Occipital lobe (tissue), 1 donor: ENCODE measurements at regions not wholly inside any gene's neighbourhood (a gene's known extent, or its start where the extent isn't known, plus 50 kb on each side); places are given as distances from the start of the nearest gene placed in this dataset.

Source experiments
- DNase-seq: peaks from one replicate; lab custom pipeline; 2025; lab: John Stamatoyannopoulos, UW

DNA sequence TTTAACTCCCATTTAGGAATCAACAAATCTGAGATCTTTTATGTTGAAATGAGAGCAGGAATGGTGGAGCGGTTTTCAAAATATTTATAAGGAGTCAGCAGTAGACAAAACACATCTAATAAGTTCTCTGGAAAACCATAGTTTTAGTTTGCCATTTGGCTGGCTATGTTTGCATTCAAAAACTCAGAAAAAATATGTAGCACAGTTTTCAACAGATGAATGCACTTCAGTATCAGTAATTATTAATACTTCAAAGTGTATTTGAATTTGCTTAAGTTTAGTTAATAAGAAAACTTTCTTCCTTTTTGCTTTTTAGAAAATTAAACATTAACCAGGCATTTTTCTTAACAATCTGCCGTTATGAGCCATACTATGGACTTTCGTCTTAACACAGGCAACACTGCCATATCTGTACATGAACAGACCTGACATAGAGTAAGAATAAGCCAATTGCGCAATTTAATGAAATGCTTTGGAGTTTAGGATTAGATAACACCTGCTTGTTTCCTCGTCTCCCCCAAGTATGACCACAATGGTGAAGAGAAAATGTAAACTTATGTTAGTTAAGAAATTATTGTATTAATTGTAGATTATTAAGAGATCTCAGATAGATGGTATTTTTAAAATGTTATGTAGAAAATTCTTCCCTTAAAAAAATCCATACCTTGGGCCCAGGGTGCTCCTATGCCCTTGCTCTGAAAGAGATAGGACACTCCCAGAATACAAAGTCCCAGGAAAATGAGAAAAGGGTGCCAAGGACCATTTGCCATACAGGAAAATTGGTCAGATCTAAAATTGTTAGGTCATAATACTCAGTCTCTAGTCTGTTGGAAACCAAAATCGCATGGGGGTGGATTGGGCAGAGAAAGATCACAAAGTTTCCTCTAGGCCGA lies 552.3 kb upstream of the ARGLU1 start:
- no peak for DNase-seq

DNA sequence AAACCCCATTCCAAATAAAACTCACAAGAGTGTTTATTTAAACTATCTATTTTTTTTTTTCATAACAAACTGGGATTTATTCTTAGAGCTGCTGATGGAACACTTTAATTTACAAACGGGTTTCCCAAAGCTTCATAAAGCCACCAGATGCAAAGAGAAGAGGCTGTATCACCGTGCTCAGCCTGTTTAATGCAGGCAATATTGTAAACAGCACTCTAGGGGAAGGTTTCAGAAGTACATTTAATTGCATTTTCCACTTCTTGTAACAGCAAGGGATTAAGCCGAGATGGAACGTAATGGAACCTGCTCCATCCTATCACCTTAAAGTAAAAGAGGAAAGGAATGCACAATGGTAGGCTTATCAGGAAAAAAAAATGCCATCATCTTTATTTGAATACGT lies 550.6 kb upstream of the ARGLU1 start:
- DNase-seq, result no peak

DNA sequence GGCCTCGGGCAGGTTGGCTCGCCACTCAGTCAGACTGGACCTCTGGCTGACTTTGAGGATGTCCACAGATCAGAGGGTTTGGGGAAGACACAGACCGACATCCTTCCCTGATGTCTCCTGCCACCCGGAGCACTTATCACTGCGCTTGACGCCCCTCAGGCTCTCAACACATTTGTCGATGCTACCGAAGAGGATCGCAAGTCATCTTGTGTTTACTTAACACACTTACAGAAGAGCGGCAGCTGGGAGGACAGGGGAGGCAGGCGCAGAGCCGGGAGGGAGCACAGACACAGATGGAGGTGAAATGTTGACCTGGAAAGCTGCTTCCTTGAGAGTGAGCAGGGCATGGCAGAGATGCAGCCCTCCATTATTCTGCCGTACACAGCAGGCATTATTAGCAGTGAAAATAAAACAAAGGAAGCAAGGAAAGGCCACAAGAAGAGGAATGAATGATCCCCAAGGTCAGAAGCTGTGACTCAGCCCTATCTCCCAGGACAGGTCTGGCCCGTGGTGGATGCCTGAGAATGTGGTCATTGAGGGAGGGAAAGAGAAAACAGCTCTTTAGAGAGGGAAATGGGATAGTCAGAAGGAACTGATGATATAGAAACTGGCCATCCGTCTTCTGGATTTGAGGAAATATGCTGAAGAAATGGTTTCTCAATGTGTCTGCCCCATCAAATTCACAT lies 549.5 kb upstream of the ARGLU1 start:
- no peak for DNase-seq

DNA sequence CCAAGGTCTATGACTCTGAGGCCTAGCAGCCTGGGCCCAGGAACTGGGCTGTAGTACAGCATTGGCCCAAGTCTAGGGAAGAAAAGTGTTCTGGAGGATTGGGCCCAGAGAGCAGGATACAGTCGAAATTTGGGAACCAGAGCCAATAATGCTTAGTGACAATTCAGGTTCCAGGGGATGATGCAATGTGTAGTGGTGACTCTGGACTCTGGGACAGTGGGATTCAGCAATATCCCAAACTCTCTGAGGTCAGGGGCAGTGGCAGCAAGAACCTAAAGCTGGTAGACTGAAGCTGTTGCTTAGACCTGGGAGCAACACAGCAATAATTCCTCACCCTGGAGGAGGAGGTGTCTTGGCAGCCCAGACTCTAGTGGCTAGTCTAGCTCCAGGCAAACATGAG lies 545.5 kb upstream of the ARGLU1 start:
- no peak for DNase-seq

DNA sequence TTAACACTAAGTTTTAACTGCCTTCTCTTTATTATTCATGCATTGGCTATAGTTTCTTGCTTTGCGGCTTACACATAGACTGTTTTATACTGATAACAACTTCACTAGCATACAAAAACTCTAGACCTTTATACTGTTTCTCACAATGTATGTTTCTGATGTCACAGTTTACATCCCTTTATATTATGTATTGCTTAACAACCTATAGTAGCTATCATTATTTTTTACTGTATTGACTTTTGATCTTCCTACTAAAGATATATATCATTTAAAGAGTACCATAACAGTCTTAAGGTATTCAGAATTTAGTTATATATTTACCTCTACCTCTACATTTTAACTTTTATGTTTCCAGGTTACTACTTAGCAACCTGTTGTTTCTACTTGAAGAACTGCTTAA lies 543.3 kb upstream of the ARGLU1 start:
- no peak for DNase-seq

DNA sequence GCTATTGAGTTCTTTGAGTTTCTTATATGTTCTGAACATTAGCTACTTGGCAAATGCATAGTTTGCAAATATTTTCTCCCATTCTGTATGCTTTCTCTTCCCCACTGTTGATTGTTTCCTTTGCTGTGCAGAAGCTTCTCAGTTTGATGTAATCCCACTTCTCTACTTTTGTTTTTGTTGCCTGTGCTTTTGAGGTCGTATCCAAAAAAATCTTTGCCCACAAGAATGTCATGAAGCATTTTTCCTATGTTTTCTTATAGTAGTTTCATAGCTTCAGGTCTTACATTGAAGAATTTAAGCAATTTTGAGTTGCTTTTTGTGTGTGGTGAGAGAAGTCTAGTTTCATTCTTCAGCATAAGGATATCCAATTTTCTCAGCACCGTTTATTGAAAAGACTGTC lies 536.7 kb upstream of the ARGLU1 start:
- no peak for DNase-seq

DNA sequence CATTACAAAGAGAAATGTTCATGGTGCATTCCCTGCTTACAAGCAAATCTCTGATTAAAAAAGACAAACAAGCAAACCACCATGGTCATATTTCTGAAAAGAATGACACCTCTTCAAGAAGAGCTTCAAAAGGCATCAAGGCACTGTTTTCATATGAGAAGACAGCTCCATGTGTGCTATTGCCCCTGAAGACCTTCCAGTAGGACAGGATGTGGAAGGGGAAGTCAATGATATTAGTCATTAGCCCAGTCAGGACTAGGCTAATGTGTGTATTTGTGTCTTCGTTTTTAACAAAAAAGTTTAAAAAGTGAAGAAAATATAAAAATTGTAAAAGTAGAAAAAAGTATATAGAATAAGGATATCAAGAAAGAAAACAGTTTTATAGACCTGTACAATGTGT lies 534.7 kb upstream of the ARGLU1 start:
- no peak for DNase-seq

DNA sequence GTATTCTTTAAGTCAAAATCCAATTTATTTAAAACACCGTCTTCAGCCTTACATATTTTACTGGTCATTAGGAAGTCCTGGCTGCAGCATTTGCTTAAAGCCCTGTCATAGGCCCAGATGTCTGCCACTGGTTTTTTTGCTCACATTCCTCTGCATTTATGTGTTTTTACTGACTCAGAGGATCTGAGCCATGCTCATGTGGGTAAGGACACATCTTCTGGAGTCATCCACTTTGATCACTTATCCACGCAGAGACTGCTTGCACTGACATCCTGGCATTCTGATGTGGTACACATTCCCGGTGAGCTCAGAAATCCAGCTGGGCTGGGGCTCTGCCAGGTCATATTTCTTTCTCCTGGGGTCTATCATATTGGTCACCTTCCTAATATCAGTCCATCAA lies 531.7 kb upstream of the ARGLU1 start:
- DNase-seq, result no peak

DNA sequence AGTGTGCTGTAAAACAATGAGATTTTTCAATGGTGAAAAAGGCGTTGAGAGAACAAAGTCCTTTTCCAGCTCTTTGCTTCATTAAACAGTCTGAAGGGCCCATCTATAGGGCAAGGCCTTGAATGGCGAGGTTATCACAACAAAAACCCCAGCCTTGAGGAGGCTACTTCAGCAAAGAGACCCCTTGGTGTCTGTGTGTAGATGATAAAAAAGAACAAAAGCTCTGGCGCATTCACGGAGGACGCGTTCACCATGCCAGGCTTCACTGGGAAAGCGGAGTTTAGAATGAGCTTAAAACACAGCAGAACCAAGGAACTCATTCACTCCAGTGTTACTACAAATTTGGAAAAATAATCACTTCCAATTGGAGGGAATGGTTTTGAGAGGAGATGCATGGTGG lies 530.0 kb upstream of the ARGLU1 start:
- no peak for DNase-seq

DNA sequence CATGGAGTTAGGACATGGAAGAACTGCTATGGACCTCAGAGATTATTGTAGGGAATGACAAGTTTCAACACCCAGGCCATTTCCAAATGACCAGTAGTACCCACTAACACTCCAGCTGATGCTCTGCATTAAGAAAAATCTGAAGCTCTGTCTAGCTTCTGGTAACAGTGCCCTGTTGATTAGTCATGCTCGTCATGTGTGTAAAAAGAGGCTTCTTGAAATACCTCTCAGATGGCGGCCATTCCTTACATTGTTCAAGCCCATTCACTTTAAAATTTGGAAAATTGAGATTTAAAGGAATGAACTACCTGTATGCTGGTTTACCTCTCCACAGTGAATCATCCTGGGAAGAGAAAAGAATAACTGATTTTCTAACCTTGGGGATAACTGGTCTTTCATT lies 527.9 kb upstream of the ARGLU1 start:
- no peak for DNase-seq

DNA sequence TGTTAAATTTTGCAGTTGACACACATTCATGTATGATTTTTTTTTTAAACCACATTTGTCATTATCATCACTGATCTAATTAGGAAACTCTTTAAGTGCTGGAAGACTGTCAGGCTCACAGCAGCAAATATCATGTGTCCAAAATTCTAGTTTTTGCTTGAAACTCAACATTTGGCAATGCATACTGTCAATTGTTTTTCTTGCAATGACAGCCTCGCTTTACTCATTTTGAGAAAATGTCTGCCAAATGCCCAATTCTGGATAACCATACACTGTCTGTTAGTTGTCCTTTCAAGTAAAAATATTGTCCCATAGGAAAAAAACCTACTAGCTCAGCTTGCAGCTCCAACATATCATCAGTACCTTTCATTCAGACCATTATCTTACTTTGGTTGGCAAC lies 523.9 kb upstream of the ARGLU1 start:
- DNase-seq, result no peak

DNA sequence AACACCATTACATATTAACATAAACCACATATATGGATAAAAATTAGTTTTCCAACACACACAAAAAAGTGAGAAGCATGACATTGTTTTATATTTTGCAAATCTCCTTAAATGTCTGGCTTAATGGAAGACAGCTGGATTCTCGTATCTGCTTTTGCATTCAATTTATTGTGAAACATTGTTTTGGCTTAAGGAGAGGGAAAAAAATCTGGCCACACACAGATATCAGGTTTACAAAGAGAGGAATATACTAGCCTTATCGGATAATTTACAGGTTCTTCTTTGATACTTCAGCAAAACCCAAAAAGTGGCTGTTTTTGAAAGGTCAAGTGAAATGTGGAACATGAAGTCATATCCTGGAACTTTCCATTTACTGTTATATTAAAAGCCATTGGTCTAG lies 523.5 kb upstream of the ARGLU1 start:
- no peak for DNase-seq

DNA sequence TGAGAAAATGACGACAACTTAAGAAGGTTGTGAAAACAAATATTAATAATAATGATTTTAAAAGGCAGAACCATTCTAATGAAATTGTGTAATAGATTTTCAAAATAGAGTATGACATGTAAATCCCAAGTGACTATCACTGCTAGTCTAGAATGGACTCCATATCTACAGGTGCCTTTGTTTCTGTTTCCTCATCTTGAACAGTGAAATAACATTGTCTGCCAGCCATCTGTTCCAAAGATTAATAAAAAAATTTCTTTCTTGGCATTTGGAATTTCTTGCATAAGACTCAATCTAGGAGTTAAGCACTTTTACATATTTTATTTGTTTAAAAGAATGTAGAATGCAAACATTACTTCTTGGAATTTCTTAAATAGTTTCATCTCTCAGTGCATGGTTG lies 520.1 kb upstream of the ARGLU1 start:
- DNase-seq, result no peak

DNA sequence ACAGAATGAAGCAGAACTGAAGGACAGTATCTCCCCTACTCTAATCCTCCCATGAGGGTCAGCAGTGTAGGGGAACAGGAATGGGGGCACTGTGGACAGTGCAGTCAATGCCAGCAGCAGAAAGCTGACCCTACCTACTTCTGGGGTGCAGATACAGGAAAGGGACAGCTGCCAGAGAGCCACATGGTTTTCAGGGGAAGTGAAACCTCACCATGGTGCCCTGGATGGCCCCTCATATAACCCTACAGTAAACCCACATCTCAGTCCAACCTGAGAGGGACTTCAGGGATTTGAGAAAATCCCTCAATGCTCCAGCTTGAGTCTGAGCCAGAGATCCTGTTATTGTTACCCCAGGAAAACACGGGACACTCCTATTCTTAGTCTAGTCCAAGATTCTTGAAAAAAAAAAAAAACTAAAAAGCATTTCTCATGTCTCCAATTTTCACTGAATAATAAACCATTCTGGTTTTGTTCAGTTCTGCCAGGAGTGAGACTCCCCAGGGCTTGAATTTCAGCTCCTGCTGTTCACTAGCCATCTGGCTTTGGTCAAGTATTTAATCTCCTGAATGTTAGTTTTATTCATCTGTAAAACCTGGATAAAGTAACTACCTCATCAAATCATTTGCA lies 511.6 kb upstream of the ARGLU1 start:
- no peak for DNase-seq

DNA sequence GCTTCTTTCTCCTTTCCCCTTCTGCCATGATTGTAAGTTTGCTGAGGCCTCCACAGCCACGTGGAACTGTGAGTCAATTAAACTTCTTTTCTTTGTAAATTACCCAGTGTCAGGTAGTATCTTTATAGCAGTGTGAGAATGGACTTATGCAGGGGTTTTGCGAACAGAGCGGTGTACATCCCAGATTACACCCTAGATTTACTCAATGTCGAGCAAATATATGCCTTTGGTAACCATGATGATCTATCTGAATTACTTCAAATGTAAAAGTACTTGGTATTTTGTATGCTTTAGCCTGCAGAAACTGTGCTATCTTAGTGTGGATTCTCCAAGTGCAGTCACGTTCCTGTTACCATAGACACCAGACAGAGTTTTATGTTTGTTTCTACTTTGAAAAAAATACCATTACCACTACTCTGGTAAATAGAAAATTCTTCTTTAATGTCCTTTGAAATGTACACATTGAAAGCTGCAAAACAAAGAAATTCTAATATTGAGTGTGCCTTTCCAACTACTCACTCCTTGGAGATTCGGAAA lies 510.4 kb upstream of the ARGLU1 start:
- DNase-seq, result no peak

DNA sequence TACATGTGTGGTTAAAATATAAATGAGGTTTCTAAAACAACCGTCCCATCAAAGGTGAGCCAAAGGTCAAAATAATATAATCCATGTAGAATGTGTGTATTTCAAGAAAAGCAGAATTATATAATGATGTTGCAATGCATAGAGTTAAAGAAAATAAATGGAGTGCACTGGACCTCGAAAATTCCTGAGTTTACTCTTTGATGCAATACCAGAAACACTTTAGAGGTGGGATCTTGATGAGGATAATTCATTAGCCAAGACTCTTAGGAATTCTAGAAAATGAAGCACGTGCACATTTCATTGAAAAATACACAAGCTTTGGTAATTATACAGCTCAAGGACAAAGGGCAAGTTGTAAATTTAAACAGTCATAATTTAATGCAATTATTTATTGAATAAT lies 508.9 kb upstream of the ARGLU1 start:
- no peak for DNase-seq

DNA sequence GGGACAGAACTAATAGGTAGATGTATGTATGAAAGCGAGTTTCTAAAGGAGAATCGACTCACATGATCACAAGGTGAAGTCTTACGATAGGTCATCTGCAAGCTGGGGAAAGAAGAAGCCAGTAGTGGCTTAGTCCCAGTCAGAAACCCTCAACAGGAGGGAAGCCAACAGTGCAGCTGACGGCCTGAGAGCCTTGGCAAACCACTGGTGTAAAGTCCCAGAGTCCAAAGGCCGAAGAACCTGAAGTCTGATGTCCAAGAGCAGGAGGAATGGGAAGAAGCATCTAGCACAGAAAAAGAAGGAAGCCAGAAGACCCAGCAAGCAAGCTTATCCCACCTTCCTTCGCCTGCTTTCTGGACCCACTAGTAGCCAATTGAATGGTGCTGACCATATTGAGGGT lies 507.6 kb upstream of the ARGLU1 start:
- no peak for DNase-seq

DNA sequence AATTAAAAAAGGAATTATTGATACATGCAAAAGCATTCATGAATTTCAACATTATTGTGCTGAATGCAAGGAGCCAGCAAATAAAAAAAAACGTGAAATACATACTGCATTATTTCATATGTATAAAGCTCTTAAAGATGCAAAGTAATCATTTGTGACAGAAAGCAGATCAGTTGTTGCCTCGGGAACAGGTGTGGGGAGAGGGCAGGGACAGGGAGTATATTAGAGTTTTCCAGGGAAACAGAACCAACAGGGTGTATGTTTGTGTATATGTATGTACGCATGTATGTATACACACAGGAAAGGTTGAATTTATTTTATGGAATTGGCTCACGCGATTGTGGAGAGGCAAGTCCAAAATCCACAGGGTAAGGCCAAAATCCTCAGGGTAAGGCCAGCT lies 502.9 kb upstream of the ARGLU1 start:
- DNase-seq, result no peak

DNA sequence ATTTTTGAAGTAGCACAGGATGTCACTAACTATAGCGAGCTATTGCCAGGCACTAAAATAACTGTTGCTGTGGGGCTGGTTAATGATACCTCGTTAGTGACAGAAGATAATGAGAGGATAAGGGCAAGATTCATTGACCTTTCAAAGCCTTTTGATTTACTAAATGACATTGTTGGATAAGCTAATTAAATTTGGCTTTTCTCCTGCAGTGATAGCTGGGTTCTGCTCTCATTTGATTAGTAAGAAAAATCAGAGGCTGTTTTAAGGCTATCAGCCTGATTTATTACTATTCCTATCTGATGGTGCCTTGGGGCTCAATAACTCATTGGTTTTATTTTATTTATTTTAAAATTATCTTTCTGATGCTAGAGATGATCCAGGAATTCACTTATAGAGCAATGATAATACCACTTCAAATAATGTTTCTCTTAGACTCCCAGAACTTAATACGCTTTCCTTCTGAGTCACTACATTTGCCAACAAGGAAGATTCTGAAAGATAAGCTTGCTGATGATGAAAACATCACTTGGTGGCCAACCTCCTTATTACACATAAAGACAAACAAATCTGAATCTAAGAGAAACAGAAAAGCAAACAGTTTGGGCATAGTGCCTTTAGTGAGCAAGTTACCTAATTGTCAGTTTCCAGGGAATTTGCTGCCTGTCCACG lies 501.3 kb upstream of the ARGLU1 start:
- DNase-seq, result no peak

DNA sequence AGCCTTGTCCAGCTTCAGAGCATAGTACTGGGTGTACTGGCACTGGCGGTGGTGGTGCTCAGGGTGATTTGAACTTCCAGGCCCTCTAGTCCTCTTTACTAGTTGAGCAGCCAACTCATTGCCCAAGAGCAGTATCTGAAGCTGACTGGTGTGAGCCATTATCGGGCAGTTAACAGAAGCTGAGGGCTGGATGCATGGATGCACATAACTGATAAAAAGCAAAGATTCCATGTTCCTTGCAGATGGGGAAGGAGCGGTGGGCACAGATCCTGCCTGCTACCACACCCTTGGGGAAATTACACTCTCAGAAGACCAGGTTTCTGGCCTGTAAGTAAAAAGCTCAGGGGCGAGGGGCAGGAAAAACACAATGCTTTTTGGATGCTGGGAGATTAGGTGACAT lies 499.4 kb upstream of the ARGLU1 start:
- no peak for DNase-seq

DNA sequence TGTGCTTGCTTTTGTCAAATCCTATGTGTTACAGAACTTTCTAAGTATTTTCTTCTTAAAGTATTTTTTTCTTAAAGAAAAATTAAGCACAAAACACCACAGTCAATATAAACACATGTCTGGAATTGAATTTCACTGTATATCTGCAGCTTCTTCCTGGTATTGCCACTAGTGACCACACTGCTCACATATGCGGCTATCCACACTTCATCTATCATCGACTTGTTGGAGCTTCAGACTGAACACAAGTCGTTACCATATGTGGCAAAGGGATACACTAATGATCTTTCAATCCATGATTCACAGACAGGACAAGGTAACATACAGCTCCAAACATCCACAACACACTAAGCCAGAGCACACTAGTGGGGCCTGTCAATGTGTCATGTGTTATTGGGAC lies 498.4 kb upstream of the ARGLU1 start:
- DNase-seq, result no peak

DNA sequence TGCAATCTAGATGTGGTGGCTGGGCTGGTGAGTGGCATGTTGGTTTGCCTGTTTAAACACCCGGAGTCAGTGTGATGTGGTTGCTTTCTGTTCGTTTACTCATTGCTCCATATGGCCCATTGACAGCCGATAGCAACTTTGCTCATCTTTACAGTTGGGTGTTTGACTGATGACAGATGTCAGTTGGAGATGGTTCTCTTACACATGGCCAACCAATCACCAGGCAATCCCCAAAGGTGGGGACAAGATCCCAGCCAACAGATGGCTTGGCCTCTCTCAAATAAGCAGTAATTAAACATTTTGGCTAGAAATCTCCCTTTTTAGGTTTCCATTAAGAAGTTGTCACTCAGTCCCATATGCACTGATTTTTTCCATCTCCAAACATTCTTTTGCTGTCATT lies 497.1 kb upstream of the ARGLU1 start:
- DNase-seq, result no peak
